ACC112 (cell line): ENCODE measurements at regions not wholly inside any gene's neighbourhood (a gene's known extent, or its start where the extent isn't known, plus 50 kb on each side); places are given as distances from the start of the nearest gene placed in this dataset.

Source experiments
- H2AFZ ChIP-seq: fragments of 200-600 bp; sonication (generic); one replicate; pipeline ENCODE4 v1.6.0; 2017; ENCODE audit warnings: antibody characterized with exemption, low read length; ENCODE audit not compliant: unreplicated experiment
- H3K27ac ChIP-seq: fragments of 200-600 bp; sonication (generic); 2 replicates; pipeline ENCODE4 v1.5.1; 2014; ENCODE audit warnings: low read depth, mild to moderate bottlenecking, antibody characterized with exemption, low read length, moderate library complexity
- H3K27me3 ChIP-seq: fragments of 200-600 bp; sonication (generic); 2 replicates; pipeline ENCODE4 v1.6.1; 2014; ENCODE audit warnings: mild to moderate bottlenecking, antibody characterized with exemption, low read length, moderate library complexity, mixed read lengths; ENCODE audit not compliant: insufficient read depth
- H3K36me3 ChIP-seq: fragments of 200-600 bp; sonication (generic); 2 replicates; pipeline ENCODE4 v1.6.1; 2016; ENCODE audit warnings: mild to moderate bottlenecking, antibody characterized with exemption, low read length, moderate library complexity, mixed read lengths; ENCODE audit not compliant: insufficient read depth
- H3K4me1 ChIP-seq: fragments of 200-600 bp; sonication (generic); one replicate; pipeline ENCODE4 v1.6.1; 2016; ENCODE audit warnings: low read length, mixed read lengths; ENCODE audit not compliant: insufficient read depth, unreplicated experiment, control insufficient read depth
- H3K4me3 ChIP-seq: fragments of 200-600 bp; sonication (generic); 2 replicates; pipeline ENCODE4 v1.5.1; 2014; ENCODE audit warnings: mild to moderate bottlenecking, low read depth, low read length
- H3K79me2 ChIP-seq: fragments of 200-600 bp; sonication (generic); one replicate; pipeline ENCODE4 v1.6.0; 2016; ENCODE audit warnings: low read length; ENCODE audit not compliant: control insufficient read depth, unreplicated experiment, insufficient read depth

DNA sequence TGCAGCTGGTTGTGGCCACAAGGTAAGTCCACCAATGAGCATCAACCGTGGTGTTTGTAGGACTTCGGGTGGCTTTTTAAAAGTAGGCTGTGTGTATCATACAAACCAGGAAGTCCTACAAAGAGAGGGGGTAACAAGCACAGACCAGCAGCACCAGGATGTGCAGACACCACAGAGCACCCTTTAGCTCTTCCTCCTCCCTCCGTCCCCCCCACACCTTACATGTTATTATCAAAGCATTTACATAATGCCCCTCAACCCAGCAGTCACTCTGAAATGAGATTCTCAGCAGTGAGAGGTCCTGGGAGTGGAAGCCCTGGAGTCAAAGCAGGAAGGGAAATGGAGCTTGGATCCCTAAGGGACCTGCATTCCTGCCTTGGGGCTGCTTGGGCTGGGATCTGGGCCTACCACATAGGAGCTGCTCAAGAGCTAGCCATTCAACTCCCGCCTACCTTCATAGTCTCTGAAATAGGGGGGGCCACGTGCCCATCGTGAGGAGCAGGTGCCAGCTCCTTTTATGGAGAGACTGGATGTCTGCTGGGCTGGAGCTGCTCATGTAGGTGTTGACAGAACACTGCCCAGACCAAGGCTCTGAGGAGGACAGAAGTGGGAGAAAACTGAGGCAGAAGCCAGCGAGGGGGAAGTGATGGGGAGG is 90.6 kb downstream of the PSMB1 start:
- Histone ChIP-seq H3K36me3 (no peaks in the 10 kb centered on the region), H3K27me3 (no peaks in the 10 kb centered on the region), H2AFZ (no peak overlapping the region), H3K4me1 (peaks cover 10% of the 10 kb centered on the region), H3K4me3 (no peak overlapping the region), H3K27ac (no peak overlapping the region), H3K79me2 (no peaks in the 10 kb centered on the region)

DNA sequence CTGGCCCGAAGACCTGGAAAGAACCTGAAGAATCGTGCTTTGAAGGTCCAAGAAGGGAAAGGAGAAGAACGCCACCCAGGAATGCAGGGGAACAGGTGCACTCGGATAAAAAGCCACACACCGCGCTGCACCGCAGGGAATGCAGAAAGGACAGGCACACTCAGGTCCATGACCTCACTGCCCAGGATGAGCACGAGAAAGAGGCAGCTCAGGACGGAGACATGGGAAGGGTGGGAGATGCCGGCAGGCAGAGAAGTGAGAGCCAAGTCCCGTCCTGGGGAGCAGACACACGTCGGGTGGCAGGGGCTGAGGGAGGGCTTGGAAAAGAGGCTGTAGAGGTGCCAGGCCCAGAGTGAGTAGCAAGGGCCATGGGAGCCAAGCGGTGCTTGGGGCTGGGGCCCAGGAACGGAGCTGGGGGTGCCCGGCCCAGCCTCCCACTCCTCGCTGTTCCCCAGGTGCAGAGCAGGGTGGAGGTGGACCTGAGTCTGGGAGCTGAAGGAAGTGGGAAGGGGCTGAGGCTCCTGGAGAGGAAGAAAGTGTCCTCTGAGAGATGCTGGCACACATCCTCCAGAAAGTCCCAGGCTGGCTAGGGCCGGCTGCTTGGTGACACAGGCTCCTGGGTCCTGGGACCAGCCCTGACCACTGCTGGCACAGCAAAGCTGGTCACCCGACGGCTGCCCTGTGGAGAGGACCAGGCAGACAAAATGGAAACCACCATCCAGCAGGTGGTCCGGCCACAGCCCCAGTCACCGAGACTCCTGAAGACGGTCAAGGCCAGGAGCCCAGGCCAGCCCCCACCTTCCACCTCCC is 91.3 kb downstream of the PSMB1 start:
- Histone ChIP-seq H3K36me3 (no peaks in the 10 kb centered on the region), H3K79me2 (no peaks in the 10 kb centered on the region), H3K4me3 (no peak overlapping the region), H2AFZ (no peak overlapping the region), H3K4me1 (peaks cover 10% of the 10 kb centered on the region), H3K27me3 (no peaks in the 10 kb centered on the region), H3K27ac (no peak overlapping the region)

DNA sequence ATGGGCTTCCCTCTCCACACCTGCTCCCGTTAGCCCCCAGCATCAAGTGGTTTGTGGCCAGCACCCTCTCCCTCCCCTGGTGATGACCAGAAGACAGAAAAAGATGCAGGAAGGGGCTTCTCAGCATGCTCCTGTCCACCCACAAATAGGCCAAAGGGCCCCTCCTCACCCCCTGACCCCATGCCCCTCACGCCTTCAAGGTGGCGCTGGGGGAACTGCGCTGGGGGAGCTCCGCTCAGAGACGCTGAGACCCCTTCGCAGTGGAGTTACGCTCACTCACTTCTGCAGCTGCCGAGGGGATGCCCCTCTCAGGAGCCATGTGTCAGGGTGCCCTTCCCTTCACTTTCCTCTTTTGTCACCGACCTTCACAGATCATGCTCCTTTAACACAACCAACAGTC is 92.0 kb downstream of the PSMB1 start:
- Histone ChIP-seq H3K4me1 (peaks cover 10% of the 10 kb centered on the region), H3K4me3 (no peak overlapping the region), H3K36me3 (no peaks in the 10 kb centered on the region), H3K27ac (no peak overlapping the region), H3K79me2 (no peaks in the 10 kb centered on the region), H3K27me3 (no peaks in the 10 kb centered on the region), H2AFZ (no peak overlapping the region)

- H3K27me3 ChIP-seq: no peaks in the 10 kb centered on the region
- no peak overlapping the region for H3K27ac ChIP-seq
- H3K36me3 ChIP-seq: no peaks in the 10 kb centered on the region
- H3K4me1 ChIP-seq: peaks cover 10% of the 10 kb centered on the region
- H2AFZ ChIP-seq: peak overlapping the region; percentile 72
- peak overlapping the region; percentile 82; the same call in 1 of the 2 replicates for H3K4me3 ChIP-seq
- no peaks in the 10 kb centered on the region for H3K79me2 ChIP-seq
These were observed 92.5 kb downstream of the PSMB1 start for GRCh38 chr6:170460641-170461040.

- peak overlapping the region; percentile 72 for H2AFZ ChIP-seq
- peaks cover 10% of the 10 kb centered on the region for H3K4me1 ChIP-seq
- no peaks in the 10 kb centered on the region for H3K27me3 ChIP-seq
- H3K4me3 ChIP-seq: peak overlapping the region; percentile 82
- no peaks in the 10 kb centered on the region for H3K79me2 ChIP-seq
- H3K36me3 ChIP-seq: no peaks in the 10 kb centered on the region
- no peak overlapping the region for H3K27ac ChIP-seq
These were observed 93.7 kb downstream of the PSMB1 start for GRCh38 chr6:170459451-170459850.

DNA sequence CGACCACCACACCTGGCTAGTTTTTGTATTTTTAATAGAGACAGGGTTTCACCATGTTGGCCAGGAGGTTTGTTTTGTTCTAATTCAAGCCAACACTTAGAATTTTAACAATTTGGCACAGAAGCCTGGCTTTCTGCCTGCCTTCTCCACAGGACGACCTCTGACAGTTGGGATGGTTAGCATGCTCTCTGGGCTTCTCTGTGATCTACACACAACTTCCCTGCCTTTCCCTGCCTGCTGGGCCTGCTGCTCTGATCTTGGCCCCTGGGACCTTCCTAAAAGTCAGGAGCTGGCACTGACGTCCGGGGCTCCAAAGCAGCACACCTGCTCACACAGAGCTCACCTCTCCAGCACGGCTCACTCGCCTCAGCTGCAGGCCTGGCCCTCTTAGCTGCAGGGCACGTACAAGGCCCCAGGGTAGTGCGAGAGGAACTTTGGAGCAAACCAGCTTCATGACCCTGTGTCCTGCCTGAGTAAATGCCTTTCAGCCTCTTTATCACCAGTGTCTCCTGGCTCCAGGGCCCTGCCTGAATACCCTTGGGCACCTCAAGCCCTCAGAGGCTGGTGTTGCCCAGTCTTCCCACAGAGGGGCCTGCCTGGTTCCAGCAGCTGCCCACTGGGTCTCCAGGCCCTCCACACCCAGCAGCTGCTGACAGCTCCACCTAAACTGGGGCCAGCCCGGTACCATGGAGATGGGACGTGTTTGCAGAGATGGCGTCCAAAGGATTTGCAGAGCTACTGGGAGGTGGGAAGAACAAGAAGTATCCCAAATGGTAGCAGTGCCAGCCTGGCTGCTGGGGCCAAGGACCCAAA is 96.0 kb downstream of the PSMB1 start:
- H3K4me3 ChIP-seq: no peak overlapping the region
- no peaks in the 10 kb centered on the region for H3K79me2 ChIP-seq
- no peak overlapping the region for H3K27ac ChIP-seq
- peaks cover 10% of the 10 kb centered on the region for H3K4me1 ChIP-seq
- H2AFZ ChIP-seq: no peak overlapping the region
- H3K36me3 ChIP-seq: no peaks in the 10 kb centered on the region
- no peaks in the 10 kb centered on the region for H3K27me3 ChIP-seq
